IMR-90 (cell line): ENCODE measurements at regions not wholly inside any gene's neighbourhood (a gene's known extent, or its start where the extent isn't known, plus 50 kb on each side); places are given as distances from the start of the nearest gene placed in this dataset.
"Not testable (repeated sequence)": the region's sequence is repeated elsewhere in the genome, so short reads cannot be mapped to it uniquely, and the experiment has no call there.

Experiments
- BHLHE40 ChIP-seq: fragments of 150-350 bp; IDR thresholded peaks from 2 replicates; pipeline ENCODE4 v1.6.1; 2016; ENCODE audit warnings: mild to moderate bottlenecking, low read depth, low read length
- CEBPB ChIP-seq: IDR thresholded peaks from 2 replicates; pipeline ENCODE4 v1.6.1; 2012; ENCODE audit warnings: low read depth, low read length, improper control_type of control experiment
- CHD1 ChIP-seq: IDR thresholded peaks from 2 replicates; pipeline ENCODE4 v1.6.1; 2012; ENCODE audit warnings: low read depth, low read length, improper control_type of control experiment
- MAFK ChIP-seq: IDR thresholded peaks from 2 replicates; pipeline ENCODE4 v1.6.1; 2012; ENCODE audit warnings: low read depth, low read length, improper control_type of control experiment
- MAZ ChIP-seq: IDR thresholded peaks from 2 replicates; pipeline ENCODE4 v1.6.1; 2012; ENCODE audit warnings: low read depth, mild to moderate bottlenecking, low read length, improper control_type of control experiment, moderate library complexity, borderline replicate concordance
- MXI1 ChIP-seq: IDR thresholded peaks from 2 replicates; pipeline ENCODE4 v1.6.1; 2012; ENCODE audit warnings: low read depth, mild to moderate bottlenecking, low read length, moderate library complexity, borderline replicate concordance
- POLR2A ChIP-seq: IDR thresholded peaks from 2 replicates; pipeline ENCODE4 v1.6.1; 2012; ENCODE audit warnings: mild to moderate bottlenecking, low read depth, low read length
- RAD21 ChIP-seq: IDR thresholded peaks from 2 replicates; pipeline ENCODE4 v1.6.1; 2012; ENCODE audit warnings: low read length, improper control_type of control experiment
- SMC3 ChIP-seq: fragments of 150-350 bp; IDR thresholded peaks from 2 replicates; pipeline ENCODE4 v1.6.1; 2016; ENCODE audit warnings: low read depth, mild to moderate bottlenecking, antibody characterized with exemption, low read length, moderate library complexity
- TF ChIP-seq, protein P1 (sequence below): conservative IDR thresholded peaks from 2 replicates; pipeline ENCODE4 v1.5.1; 2012; ENCODE audit warnings: mild to moderate bottlenecking, low read depth, low read length, improper control_type of control experiment
- TF ChIP-seq, protein P2 (sequence below): fragments of 150-350 bp; IDR thresholded peaks from 2 replicates; pipeline ENCODE4 v1.6.1; 2017; ENCODE audit warnings: mild to moderate bottlenecking, antibody characterized with exemption, low read length, low read depth

DNA sequence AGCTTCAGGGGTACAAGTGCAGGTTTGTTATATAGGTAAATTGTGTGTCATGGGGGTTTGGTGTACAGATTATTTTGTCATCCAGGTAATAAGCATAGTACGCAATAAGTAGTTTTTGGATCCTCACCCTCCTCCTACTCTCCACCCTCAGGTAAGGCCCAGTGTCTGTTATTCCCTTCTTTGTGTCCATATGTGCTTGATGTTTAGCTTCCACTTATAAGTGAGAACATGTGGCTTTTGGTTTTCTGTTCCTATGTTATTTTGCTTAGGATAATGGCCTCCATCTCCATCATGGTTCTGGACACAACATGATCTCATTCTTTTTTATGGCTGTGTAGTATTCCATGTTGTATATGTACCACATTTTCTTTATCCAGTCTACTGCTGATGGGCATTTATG lies 298.4 kb downstream of the LIG4 start:
- TF ChIP-seq POLR2A, BHLHE40, CHD1, MAFK, MAZ, SMC3, CEBPB, RAD21, MXI1: not testable (repeated sequence)
- TF ChIP-seq, protein P1, sequence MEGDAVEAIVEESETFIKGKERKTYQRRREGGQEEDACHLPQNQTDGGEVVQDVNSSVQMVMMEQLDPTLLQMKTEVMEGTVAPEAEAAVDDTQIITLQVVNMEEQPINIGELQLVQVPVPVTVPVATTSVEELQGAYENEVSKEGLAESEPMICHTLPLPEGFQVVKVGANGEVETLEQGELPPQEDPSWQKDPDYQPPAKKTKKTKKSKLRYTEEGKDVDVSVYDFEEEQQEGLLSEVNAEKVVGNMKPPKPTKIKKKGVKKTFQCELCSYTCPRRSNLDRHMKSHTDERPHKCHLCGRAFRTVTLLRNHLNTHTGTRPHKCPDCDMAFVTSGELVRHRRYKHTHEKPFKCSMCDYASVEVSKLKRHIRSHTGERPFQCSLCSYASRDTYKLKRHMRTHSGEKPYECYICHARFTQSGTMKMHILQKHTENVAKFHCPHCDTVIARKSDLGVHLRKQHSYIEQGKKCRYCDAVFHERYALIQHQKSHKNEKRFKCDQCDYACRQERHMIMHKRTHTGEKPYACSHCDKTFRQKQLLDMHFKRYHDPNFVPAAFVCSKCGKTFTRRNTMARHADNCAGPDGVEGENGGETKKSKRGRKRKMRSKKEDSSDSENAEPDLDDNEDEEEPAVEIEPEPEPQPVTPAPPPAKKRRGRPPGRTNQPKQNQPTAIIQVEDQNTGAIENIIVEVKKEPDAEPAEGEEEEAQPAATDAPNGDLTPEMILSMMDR, result not testable (repeated sequence)
- TF ChIP-seq, protein P2, sequence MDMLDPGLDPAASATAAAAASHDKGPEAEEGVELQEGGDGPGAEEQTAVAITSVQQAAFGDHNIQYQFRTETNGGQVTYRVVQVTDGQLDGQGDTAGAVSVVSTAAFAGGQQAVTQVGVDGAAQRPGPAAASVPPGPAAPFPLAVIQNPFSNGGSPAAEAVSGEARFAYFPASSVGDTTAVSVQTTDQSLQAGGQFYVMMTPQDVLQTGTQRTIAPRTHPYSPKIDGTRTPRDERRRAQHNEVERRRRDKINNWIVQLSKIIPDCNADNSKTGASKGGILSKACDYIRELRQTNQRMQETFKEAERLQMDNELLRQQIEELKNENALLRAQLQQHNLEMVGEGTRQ, result not testable (repeated sequence)
